HCT116 (cell line): ENCODE measurements at regions not wholly inside any gene's neighbourhood (a gene's known extent, or its start where the extent isn't known, plus 50 kb on each side); places are given as distances from the start of the nearest gene placed in this dataset.

Source experiments
- CEBPB ChIP-seq: IDR thresholded peaks from 2 replicates; pipeline ENCODE4 v1.6.1; 2012; ENCODE audit warnings: low read depth
- CTCF ChIP-seq, 3 experiments: fragments of 200-600 bp in 1 of 3; sonication (generic) in 1 of 3; IDR thresholded peaks in 2 of 3; conservative IDR thresholded peaks in 1 of 3; 2 replicates each; pipeline ENCODE4 v1.5.1; 2012 to 2017; ENCODE audit warnings: low read depth in 2 of 3, low read length in 2 of 3, antibody characterized with exemption in 1 of 3, borderline replicate concordance in 1 of 3, control low read depth in 1 of 3, mild to moderate bottlenecking in 1 of 3, mixed read lengths in 1 of 3, mixed run types in 1 of 3, moderate library complexity in 1 of 3; ENCODE audit not compliant: insufficient read depth in 1 of 3
- EZH2 ChIP-seq: fragments of 200-600 bp; sonication (generic); IDR thresholded peaks from 2 replicates; pipeline ENCODE4 v1.6.1; 2017; ENCODE audit warnings: antibody characterized with exemption, mixed run types
- POLR2A ChIP-seq: IDR thresholded peaks from 2 replicates; pipeline ENCODE4 v1.7.0; 2011; ENCODE audit warnings: borderline replicate concordance; ENCODE audit not compliant: insufficient read depth, insufficient read length; ENCODE audit errors: extremely low read depth
- ZBTB33 ChIP-seq: IDR thresholded peaks from 2 replicates; pipeline ENCODE4 v1.6.1; 2011; ENCODE audit warnings: mild to moderate bottlenecking, low read length, moderate library complexity; ENCODE audit not compliant: insufficient replicate concordance; ENCODE audit errors: extremely low read depth

- TF ChIP-seq CEBPB, result no peak
- no peak for TF ChIP-seq POLR2A
- no peak for TF ChIP-seq CTCF (IDR thresholded peaks at IDR 0.05 in 2 of 3, conservative IDR thresholded peaks at IDR 0.05 in 1 of 3; ENCODE audit: borderline replicate concordance in 1 of 3, insufficient read depth in 1 of 3, low read depth in 2 of 3, low read length in 2 of 3)
- TF ChIP-seq EZH2, result no peak
- TF ChIP-seq ZBTB33, result no peak
These were observed 236.9 kb downstream of the CD109 start for GRCh38 chr6:73932866-73933265.
